C4-2B (cell line): ENCODE measurements at regions not wholly inside any gene's neighbourhood (a gene's known extent, or its start where the extent isn't known, plus 50 kb on each side); places are given as distances from the start of the nearest gene placed in this dataset.

Experiments
- CTCF ChIP-seq: fragments of 450-650 bp; conservative IDR thresholded peaks from 2 replicates; pipeline ENCODE4 v1.5.1; 2017; ENCODE audit warnings: mild to moderate bottlenecking
- ZFX ChIP-seq: fragments of 450-650 bp; IDR thresholded peaks from 2 replicates; pipeline ENCODE4 v1.6.1; 2017

- TF ChIP-seq CTCF (no peak), ZFX (no peak)
Observed at GRCh38 chr2:106628377-106628776, 141.2 kb downstream of the CD8B2 start.
